Aorta (tissue), 5 donors: ENCODE measurements at regions not wholly inside any gene's neighbourhood (a gene's known extent, or its start where the extent isn't known, plus 50 kb on each side); places are given as distances from the start of the nearest gene placed in this dataset.
A peak's percentile ranks its signal among the peaks of the same experiment; 100 is the strongest.

Source experiments
- ATAC-seq: fragments of 200-7000 bp; cut with Tn5 transposase; one replicate; pipeline ENCODE4 v1.9.1; 2022; ENCODE audit warnings: moderate library complexity; ENCODE audit not compliant: low FRiP score
- DNase-seq, 2 donors: peaks; one replicate each; pipeline ENCODE4 v3.0.0-alpha.2; 2020
- H3K27ac ChIP-seq, 2 donors: one replicate each; pipeline ENCODE4 v1.5.1; 2013; ENCODE audit warnings: low read length in 2 of 2, mild to moderate bottlenecking in 2 of 2, moderate library complexity in 2 of 2, control low read depth in 1 of 2, inconsistent platforms in 1 of 2, low read depth in 1 of 2
- H3K27me3 ChIP-seq, 2 donors: one replicate each; pipeline ENCODE4 v1.6.1; 2013; ENCODE audit warnings: control low read depth in 1 of 2, low read length in 1 of 2, mild to moderate bottlenecking in 1 of 2, moderate library complexity in 1 of 2; ENCODE audit not compliant: insufficient read depth in 2 of 2, control insufficient read depth in 1 of 2
- H3K36me3 ChIP-seq, 2 donors: one replicate each; pipeline ENCODE4 v1.6.1; 2013; ENCODE audit warnings: control low read depth in 1 of 2, low read length in 1 of 2, mild to moderate bottlenecking in 1 of 2; ENCODE audit not compliant: insufficient read depth in 2 of 2, control insufficient read depth in 1 of 2
- H3K4me1 ChIP-seq, 2 donors: one replicate each; pipeline ENCODE4 v1.6.1; 2013; ENCODE audit warnings: low read length in 2 of 2, control low read depth in 1 of 2, mild to moderate bottlenecking in 1 of 2, moderate library complexity in 1 of 2; ENCODE audit not compliant: insufficient read depth in 2 of 2, control insufficient read depth in 1 of 2
- H3K4me3 ChIP-seq, 2 donors: one replicate each; pipeline ENCODE4 v1.5.1; 2013; ENCODE audit warnings: low read length in 2 of 2, control low read depth in 1 of 2, mild to moderate bottlenecking in 1 of 2
- H3K9me3 ChIP-seq: one replicate; pipeline ENCODE4 v1.6.1; 2013; ENCODE audit warnings: mild to moderate bottlenecking, low read length; ENCODE audit not compliant: control insufficient read depth
- WGBS, 2 donors: extraction: QIAGEN DNeasy Blood & Tissue Kit; methylation state at CpG; one replicate each; pipeline ENCODE4 v1.1.7; 2013; 5-methylcytosine and 5-hydroxymethylcytosine counted together
- intact Hi-C, 2 donors: fragments of 100-400 bp; cut with DNase I; formaldehyde crosslinking; loops; one replicate each; pipeline versions ENCODE4 v1.14.2 to v1.15.0; 2022
- donor health status: healthy with polysubstance abuse.
- donor health status: Bipolar disorder and iron deficiency.
- donor health status: DM: no; HTN: no; CAD: no.
- donor health status: DM: no; HTN: no; CAD: no.
- donor health status: DM: yes; HTN: yes; CAD: no.

DNA sequence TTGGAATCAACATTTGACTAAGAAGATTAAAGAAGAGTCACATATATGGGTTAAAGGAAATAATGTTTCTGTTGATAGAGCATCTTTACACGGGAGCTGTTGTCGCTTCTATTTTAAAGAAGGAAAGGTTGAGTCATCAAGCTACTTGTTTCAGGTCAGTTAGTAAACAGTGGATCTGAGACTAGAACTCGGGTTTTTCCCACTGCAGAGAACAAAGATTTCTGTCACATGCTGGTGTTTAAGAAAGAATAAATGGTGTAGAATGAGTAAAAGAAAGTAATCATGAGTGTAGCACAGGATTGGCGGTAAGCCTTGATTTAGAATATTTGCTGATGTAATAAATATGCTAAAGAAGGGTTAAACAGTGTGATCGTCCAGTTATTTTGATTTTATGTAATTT, 455.5 kb downstream of the AEBP2 start:
- peaks cover 0 to 5% of the 10 kb centered on the region in 2 donors for H3K4me1 ChIP-seq
- ATAC-seq (no peak), DNase-seq (no peak)
- intact Hi-C loops = loop anchor here (5.0 kb wide), 3 partner anchors 72 to 238 kb away; no protein-coding TSS in a partner anchor
- no peak overlapping the region for H3K4me3 ChIP-seq
- WGBS, 2 donors = 5 to 8% methylated on average over 5 of the region's 5 CpGs
- no peaks in the 10 kb centered on the region for H3K9me3 ChIP-seq
- no peaks in the 10 kb centered on the region for H3K36me3 ChIP-seq
- no peaks in the 10 kb centered on the region for H3K27me3 ChIP-seq
- peak overlapping the region in 1 of 2 donors; percentile 14 for H3K27ac ChIP-seq

DNA sequence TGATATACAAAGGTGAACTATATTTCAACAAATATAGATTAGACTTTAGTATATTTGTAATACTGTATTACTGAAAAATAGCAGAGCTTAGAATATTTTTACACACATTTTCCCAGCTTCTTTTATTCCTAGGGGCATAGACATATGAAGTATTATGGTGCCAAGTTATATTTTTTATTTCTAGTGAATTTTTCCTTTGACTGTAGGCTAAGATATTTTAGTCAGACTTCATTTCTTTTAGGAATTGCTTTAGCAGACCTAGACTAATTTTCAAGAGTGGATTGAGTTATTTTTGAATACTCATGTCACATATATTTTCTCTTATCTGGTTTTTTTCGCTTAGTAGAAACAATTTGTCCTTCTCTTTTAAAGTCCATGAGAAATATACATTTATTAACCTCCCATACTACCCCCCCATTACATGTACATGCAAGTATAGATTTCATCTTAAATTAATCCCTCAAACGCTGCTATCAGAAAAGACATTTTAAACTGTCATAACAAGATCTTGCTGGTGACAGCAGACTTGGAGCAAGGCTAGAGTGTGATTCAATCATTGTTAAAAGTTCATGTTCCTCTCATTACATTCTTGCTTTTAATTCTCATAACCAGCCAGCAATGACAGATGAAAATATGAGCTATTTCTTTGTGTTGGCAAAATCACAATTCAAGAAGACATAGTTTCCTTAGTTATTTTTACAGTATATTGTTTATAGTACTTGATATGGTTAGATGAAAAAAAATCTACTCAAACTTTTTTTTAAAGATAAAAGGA, 456.1 kb downstream of the AEBP2 start:
- H3K4me1 ChIP-seq = peaks cover 0 to 5% of the 10 kb centered on the region in 2 donors
- H3K4me3 ChIP-seq = no peak overlapping the region
- intact Hi-C loops = loop anchor here in 1 of 2 donors (5.0 kb wide), 2 partner anchors 72 to 238 kb away; no protein-coding TSS in a partner anchor
- no peaks in the 10 kb centered on the region for H3K27me3 ChIP-seq
- 4 to 7% methylated on average over 2 of the region's 2 CpGs for WGBS, 2 donors
- DNase-seq (no peak), ATAC-seq (peak; percentile 55)
- no peaks in the 10 kb centered on the region for H3K36me3 ChIP-seq
- H3K9me3 ChIP-seq = no peaks in the 10 kb centered on the region
- H3K27ac ChIP-seq = peak overlapping the region in 1 of 2 donors; percentile 28

DNA sequence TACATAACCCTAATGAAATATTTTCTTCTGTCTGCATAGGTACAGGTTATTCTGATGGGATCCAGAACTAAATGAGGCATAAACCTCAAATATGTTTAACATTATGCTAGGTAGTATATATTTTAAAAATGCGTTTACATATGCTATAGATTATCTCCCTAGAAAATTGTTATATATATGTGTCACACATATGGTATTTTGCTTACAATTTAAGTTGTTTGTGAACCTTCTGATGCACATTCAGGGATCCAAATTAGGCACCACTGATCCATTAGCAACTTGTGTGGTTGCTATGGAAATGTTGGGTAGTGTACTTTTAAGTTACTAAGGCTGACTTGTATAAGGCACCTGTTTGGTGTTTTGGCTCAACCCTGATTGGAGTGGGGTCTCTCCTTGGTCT, 456.7 kb downstream of the AEBP2 start:
- DNase-seq (no peak), ATAC-seq (no peak)
- H3K4me3 ChIP-seq = no peak overlapping the region
- H3K27me3 ChIP-seq = no peaks in the 10 kb centered on the region
- no peaks in the 10 kb centered on the region for H3K9me3 ChIP-seq
- intact Hi-C loops = loop anchor here in 1 of 2 donors (5.0 kb wide), 2 partner anchors 71 to 239 kb away; no protein-coding TSS in a partner anchor
- H3K36me3 ChIP-seq = no peaks in the 10 kb centered on the region
- WGBS, 2 donors = 8 to 18% methylated on average over 1 of the region's 1 CpG
- H3K27ac ChIP-seq = peak overlapping the region; percentile 76 to 90
- peaks cover 0 to 5% of the 10 kb centered on the region in 2 donors for H3K4me1 ChIP-seq

DNA sequence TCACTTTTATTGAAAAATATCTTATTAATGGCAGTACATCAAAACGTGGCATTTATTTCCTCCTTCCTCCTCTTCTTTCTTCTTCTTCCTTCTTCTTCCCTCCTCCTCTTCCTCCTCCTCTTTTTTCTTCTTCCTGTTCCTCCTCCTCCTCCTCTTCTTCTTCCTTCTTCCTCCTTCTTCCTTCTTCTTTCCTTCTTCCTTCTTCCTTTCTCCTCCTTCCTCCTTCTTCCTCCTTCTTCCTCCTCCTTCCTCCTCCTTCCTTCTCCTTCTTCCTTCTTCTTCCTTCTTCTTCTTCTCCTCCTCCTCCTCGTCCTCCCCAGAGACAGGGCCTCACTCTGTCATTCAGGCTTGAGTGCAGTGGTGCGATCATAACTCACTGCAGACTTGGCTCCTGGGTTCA, 457.2 kb downstream of the AEBP2 start:
- intact Hi-C loops = loop anchor here in 1 of 2 donors (5.0 kb wide), 2 partner anchors 71 to 239 kb away; no protein-coding TSS in a partner anchor
- DNase-seq = no peak
- ATAC-seq = no peak
- Histone ChIP-seq H3K27me3 (no peaks in the 10 kb centered on the region), H3K4me3 (no peak overlapping the region), H3K4me1 (peaks cover 0 to 5% of the 10 kb centered on the region in 2 donors), H3K27ac (peak overlapping the region; percentile 76 to 93), H3K36me3 (no peaks in the 10 kb centered on the region), H3K9me3 (no peaks in the 10 kb centered on the region)
- WGBS, 2 donors = 59 to 72% methylated on average over 3 of the region's 3 CpGs

DNA sequence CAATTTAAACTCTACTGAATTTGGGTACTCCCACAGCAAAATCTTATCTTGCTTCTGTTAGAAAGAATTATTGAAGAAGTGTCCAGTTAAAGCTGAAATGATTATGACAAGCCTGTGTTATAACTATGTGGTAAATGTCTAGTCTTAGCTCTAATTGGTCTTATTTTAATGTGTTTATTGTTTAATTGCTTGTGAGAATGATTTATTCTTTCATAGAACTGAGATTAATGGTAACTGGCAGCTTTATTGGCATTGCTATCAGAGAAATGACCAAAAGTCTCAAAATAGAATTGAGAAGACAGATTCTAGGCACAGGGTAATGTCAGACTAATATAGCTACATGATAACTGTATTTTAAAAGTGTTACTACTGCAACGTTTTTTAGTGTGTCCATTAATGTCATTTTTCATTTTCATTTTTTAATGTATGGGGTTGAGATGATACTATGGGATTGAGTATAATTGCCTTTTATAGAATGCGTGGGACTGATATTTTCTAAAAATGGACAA, 458.7 kb downstream of the AEBP2 start:
- ATAC-seq (no peak), DNase-seq (no peak)
- Histone ChIP-seq H3K9me3 (no peaks in the 10 kb centered on the region), H3K36me3 (no peaks in the 10 kb centered on the region), H3K27ac (no peak overlapping the region), H3K4me1 (peaks cover 0 to 5% of the 10 kb centered on the region in 2 donors), H3K4me3 (no peak overlapping the region), H3K27me3 (no peaks in the 10 kb centered on the region)
- intact Hi-C loops = loop anchor here in 1 of 2 donors (5.0 kb wide), 2 partner anchors 69 to 241 kb away; no protein-coding TSS in a partner anchor
- WGBS, 2 donors = 12 to 13% methylated on average over 2 of the region's 2 CpGs

DNA sequence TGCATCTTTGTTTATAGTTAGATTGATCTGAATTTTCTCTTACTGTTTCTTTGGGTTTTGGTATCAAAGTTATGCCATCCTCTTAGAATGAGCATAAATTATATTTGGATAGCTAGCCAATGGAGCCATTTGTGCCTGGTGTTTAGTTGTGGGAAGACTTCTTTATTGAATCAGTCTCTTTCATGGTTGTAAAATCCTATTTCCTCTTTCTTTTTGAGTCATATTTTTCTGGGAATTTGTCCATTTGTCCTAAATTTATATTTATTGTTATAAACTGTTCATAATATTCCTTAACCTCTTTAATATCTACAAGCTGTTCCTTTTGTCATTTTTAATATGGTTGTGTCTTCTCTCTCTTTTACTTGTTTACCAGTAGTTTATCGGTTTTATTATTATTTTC, 462.5 kb downstream of the AEBP2 start:
- ATAC-seq (no peak), DNase-seq (no peak)
- WGBS, 2 donors = 66 to 73% methylated on average over 1 of the region's 1 CpG

DNA sequence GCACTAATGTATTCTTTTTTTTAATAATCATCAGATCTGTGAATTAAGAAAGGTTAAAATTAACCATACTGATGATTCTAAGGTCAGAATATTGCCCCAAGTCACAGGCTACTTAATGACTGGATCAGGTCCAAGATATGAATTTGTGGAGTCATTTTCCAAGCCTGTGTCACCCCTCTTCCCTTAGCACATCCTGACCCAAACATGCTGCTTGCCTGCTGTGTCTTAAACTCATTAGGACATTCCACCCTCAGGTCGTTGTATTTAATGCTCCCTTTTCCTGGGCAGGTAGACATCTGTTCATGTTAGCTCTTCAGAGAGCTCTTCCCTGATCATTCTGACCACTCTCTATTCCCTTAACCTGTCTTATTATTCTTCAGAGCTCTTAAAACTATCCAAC, 463.5 kb upstream of the PDE3A start:
- no peaks in the 10 kb centered on the region for H3K27me3 ChIP-seq
- peak overlapping the region in 1 of 2 donors; percentile 59 for H3K27ac ChIP-seq
- no peaks in the 10 kb centered on the region for H3K9me3 ChIP-seq
- no peaks in the 10 kb centered on the region for H3K36me3 ChIP-seq
- H3K4me1 ChIP-seq = no peaks in the 10 kb centered on the region
- no peak overlapping the region for H3K4me3 ChIP-seq
- ATAC-seq = no peak
- WGBS, 2 donors = 59 to 60% methylated on average over 1 of the region's 1 CpG
- no peak for DNase-seq
- intact Hi-C loops = no loop called here

More for the DNA sequence above, 462.5 kb downstream of the AEBP2 start:
- Histone ChIP-seq H3K27me3 (no peaks in the 10 kb centered on the region), H3K9me3 (no peaks in the 10 kb centered on the region), H3K4me3 (no peak overlapping the region), H3K36me3 (no peaks in the 10 kb centered on the region), H3K4me1 (no peaks in the 10 kb centered on the region), H3K27ac (no peak overlapping the region)
- intact Hi-C loops = no loop called here

DNA sequence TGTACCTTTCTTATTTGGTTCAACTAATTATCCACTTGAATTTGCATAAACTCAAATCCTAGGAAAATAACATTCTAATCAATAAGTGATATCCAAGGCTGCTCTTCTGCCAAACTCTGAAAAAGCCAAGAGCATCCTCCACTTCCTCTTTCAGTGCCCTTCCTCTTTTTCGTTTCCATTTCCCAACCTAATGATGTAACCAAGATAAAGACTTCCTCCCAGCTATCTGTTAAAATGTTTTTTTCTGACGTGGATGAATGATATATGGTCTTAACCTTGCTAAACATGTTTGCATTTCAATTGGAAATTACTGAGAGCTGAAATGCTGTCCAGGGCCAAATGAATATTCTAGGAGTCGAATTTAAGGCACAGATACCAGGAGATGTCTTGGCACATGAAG, 459.5 kb upstream of the PDE3A start:
- Histone ChIP-seq H3K4me3 (no peak overlapping the region), H3K4me1 (no peaks in the 10 kb centered on the region), H3K9me3 (no peaks in the 10 kb centered on the region), H3K36me3 (no peaks in the 10 kb centered on the region), H3K27ac (peak overlapping the region in 1 of 2 donors; percentile 82), H3K27me3 (no peaks in the 10 kb centered on the region)
- DNase-seq = no peak
- no peak for ATAC-seq
- 20% methylated on average over 3 of the region's 3 CpGs for WGBS, 2 donors
- intact Hi-C loops = no loop called here

DNA sequence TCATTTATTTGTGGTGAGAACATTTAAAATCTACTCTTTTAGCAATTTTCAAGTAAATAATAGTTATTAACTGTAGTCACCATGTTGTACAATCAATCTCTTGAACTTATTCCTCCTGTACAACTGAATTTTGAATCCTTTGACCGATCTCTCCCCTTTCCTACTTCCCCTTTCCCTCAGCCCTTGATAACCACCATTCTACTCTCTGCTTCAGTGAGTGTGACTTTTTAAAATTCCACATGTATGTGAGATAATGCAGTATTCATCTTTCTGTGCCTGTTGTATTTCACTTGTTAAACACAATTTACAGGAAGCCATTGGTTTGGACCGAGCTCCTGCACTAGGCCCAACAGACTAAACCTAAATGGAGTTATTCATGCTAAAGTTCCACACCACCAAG, 458.9 kb upstream of the PDE3A start:
- Histone ChIP-seq H3K9me3 (no peaks in the 10 kb centered on the region), H3K36me3 (no peaks in the 10 kb centered on the region), H3K4me3 (no peak overlapping the region), H3K4me1 (no peaks in the 10 kb centered on the region), H3K27me3 (no peaks in the 10 kb centered on the region), H3K27ac (peak overlapping the region in 1 of 2 donors; percentile 27)
- DNase-seq (no peak), ATAC-seq (no peak)
- intact Hi-C loops = no loop called here
- 32% methylated on average over 2 of the region's 2 CpGs for WGBS, 2 donors
